Activated CD4-positive, CD25-positive, alpha-beta regulatory T cell treated with anti-CD3 and anti-CD28 coated beads, Interleukin-2, amount 50 U/mL, for 72 hours (primary cell): ENCODE measurements at regions not wholly inside any gene's neighbourhood (a gene's known extent, or its start where the extent isn't known, plus 50 kb on each side); places are given as distances from the start of the nearest gene placed in this dataset.
"Not testable (repeated sequence)": the region's sequence is repeated elsewhere in the genome, so short reads cannot be mapped to it uniquely, and the experiment has no call there.

Experiments used
- DNase-seq: peaks from one replicate; pipeline ENCODE4 v3.0.0; 2021

- no peak for DNase-seq
Measured at GRCh38 chr2:8134985-8135682, 546.7 kb upstream of the ID2 start.

- DNase-seq = no peak
Measured at GRCh38 chr2:8137801-8138200, 544.1 kb upstream of the ID2 start.

- DNase-seq = no peak
Measured at GRCh38 chr2:8138525-8138922, 543.3 kb upstream of the ID2 start.

GRCh38 chr2:8138923-8139667 is 542.8 kb upstream of the ID2 start:
- DNase-seq = no peak

GRCh38 chr2:8139668-8140200 is 542.1 kb upstream of the ID2 start:
- no peak for DNase-seq

GRCh38 chr2:8141079-8141707 is 540.7 kb upstream of the ID2 start:
- no peak for DNase-seq

GRCh38 chr2:8141780-8142179 is 540.1 kb upstream of the ID2 start:
- DNase-seq = no peak

GRCh38 chr2:8142461-8142860 is 539.4 kb upstream of the ID2 start:
- DNase-seq = no peak

- DNase-seq = no peak
Measured at GRCh38 chr2:8144131-8144631, 537.7 kb upstream of the ID2 start.

- DNase-seq = no peak
Measured at GRCh38 chr2:8144785-8145184, 537.1 kb upstream of the ID2 start.

- DNase-seq = not testable (repeated sequence)
Measured at GRCh38 chr2:8145375-8145774, 536.5 kb upstream of the ID2 start.

GRCh38 chr2:8146132-8147005 is 535.5 kb upstream of the ID2 start:
- DNase-seq = no peak

GRCh38 chr2:8148260-8149006 is 533.4 kb upstream of the ID2 start:
- DNase-seq = no peak

GRCh38 chr2:8149007-8149405 is 532.9 kb upstream of the ID2 start:
- DNase-seq = no peak

GRCh38 chr2:8149985-8150539 is 531.8 kb upstream of the ID2 start:
- no peak for DNase-seq

GRCh38 chr2:8151888-8152287 is 530.0 kb upstream of the ID2 start:
- DNase-seq = no peak

- DNase-seq = no peak
Measured at GRCh38 chr2:8152392-8153257, 529.2 kb upstream of the ID2 start.

GRCh38 chr2:8153258-8153718 is 528.6 kb upstream of the ID2 start:
- no peak for DNase-seq

- DNase-seq = no peak
Measured at GRCh38 chr2:8154270-8154669, 527.6 kb upstream of the ID2 start.

GRCh38 chr2:8154936-8155335 is 526.9 kb upstream of the ID2 start:
- no peak for DNase-seq
